Activated CD8-positive, alpha-beta T cell treated with anti-CD3 and anti-CD28 coated beads, Interleukin-2, amount 10 ng/mL, durations not matched to agents 7 days and 5 days (primary cell): ENCODE measurements at regions not wholly inside any gene's neighbourhood (a gene's known extent, or its start where the extent isn't known, plus 50 kb on each side); places are given as distances from the start of the nearest gene placed in this dataset.
"Not testable (repeated sequence)": the region's sequence is repeated elsewhere in the genome, so short reads cannot be mapped to it uniquely, and the experiment has no call there.

Experiments used
- ATAC-seq: fragments of 150-1000 bp; cut with Tn5 transposase; one replicate; pipeline ENCODE4 v1.10.0; 2021; ENCODE audit warnings: moderate library complexity
- CTCF ChIA-PET: fragments of 350-600 bp; sonication (Branson Sonifier 250); formaldehyde crosslinking; loops from one replicate; lab custom pipeline; 2021; ENCODE audit warnings: antibody characterized with exemption; lab: Charles Lee
- POLR2A ChIA-PET: fragments of 350-600 bp; sonication (Branson Sonifier 250); formaldehyde crosslinking; loops from one replicate; lab custom pipeline; 2021; ENCODE audit warnings: antibody characterized with exemption; lab: Charles Lee
- DNase-seq: peaks from one replicate; pipeline ENCODE4 v3.0.0-alpha.2; 2020
- H3K27ac Mint-ChIP-seq: one replicate; pipeline ENCODE4 v1.8.0; 2021; ENCODE audit warnings: mild to moderate bottlenecking, mixed read lengths
- H3K27me3 Mint-ChIP-seq: one replicate; pipeline ENCODE4 v1.8.0; 2021; ENCODE audit warnings: low read depth, mixed read lengths
- H3K36me3 Mint-ChIP-seq: one replicate; pipeline ENCODE4 v1.8.0; 2021; ENCODE audit warnings: low read depth, mixed read lengths
- H3K4me1 Mint-ChIP-seq: one replicate; pipeline ENCODE4 v1.8.0; 2021; ENCODE audit warnings: low read depth, mixed read lengths
- H3K4me3 Mint-ChIP-seq: one replicate; pipeline ENCODE4 v1.8.0; 2021; ENCODE audit warnings: mild to moderate bottlenecking, mixed read lengths
- H3K9me3 Mint-ChIP-seq: one replicate; pipeline ENCODE4 v1.8.0; 2022; ENCODE audit warnings: mixed read lengths; ENCODE audit not compliant: insufficient read depth

DNA sequence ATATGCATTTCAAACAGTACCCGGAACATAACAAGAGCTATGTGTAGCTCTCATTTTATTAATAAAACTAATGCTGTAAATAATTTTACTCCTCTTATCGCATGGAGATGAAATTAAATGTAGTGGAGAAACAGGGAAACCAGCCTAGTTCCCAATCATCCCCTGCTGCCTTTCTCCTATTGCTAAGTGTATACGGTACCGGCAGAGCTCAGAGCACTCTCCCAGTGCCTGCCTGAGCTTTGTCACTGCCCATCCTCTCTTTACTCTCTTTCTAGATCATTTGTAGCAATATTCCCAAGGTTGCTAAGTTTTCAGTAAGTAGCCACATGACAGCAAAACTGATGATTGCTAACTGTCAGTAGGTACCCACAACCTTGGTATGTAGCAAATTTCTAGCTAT lies 85.5 kb upstream of the ZSWIM2 start:
- Mint-ChIP-seq H3K27me3 (no peaks in the 10 kb centered on the region), H3K36me3 (no peaks in the 10 kb centered on the region), H3K4me1 (no peaks in the 10 kb centered on the region), H3K4me3 (no peak overlapping the region), H3K27ac (no peak overlapping the region), H3K9me3 (no peaks in the 10 kb centered on the region)
- no peak for ATAC-seq
- ChIA-PET CTCF (no interaction called here), POLR2A (no interaction called here)
- DNase-seq = no peak

DNA sequence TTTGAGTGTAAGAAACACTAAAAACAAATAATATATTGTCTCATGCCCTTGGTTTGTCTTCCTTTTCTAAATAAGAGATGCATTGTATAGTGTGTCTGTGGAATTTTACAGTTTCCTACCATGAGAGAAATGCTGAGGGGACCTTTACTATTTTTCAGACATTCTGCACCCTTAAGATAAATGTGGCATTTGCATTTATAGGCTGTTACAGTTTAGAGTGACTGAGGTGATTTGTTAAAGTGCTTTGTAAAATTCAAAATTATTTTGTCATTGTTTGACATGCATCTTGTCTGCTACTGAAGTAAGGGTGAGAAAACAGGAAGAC lies 78.9 kb upstream of the ZSWIM2 start:
- no peaks in the 10 kb centered on the region for H3K4me1 Mint-ChIP-seq
- ChIA-PET POLR2A (no interaction called here), CTCF (no interaction called here)
- H3K27ac Mint-ChIP-seq = no peak overlapping the region
- H3K4me3 Mint-ChIP-seq = no peak overlapping the region
- H3K9me3 Mint-ChIP-seq = no peaks in the 10 kb centered on the region
- ATAC-seq (no peak), DNase-seq (no peak)
- H3K27me3 Mint-ChIP-seq = no peaks in the 10 kb centered on the region
- H3K36me3 Mint-ChIP-seq = no peaks in the 10 kb centered on the region

DNA sequence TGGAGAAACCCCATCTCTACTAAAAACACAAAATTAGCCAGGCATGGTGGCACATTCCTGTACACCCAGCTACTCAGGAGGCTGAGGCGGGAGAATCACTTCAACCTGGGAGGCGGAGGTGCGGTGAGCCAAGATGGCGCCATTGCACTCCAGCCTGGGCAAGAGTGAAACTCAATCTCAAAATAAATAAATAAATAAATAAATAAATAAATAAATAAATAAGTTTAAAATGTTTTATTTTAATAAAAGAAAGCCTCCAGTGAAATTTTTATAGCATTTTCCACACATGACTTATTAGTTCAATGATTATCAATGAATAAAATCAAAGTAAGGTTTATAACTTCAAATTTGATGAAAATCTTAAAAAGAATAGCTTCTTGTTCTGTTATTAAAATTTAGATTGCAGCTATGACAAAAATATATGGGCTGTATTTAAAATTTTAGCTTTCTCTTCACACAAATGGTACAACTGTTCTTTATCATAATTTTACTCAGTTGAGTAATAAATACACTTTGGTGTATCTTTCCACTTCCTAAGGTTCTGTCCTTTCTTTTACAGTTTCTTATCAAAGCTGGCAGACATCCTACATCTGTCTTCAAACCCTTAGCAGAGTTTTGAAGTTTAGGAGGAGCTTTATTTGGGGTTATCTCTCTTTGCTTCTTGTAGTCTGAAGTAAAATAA lies 78.4 kb upstream of the ZSWIM2 start:
- ATAC-seq = no peak
- H3K4me3 Mint-ChIP-seq = no peak overlapping the region
- peaks cover under 1% of the 10 kb centered on the region for H3K9me3 Mint-ChIP-seq
- no peak for DNase-seq
- CTCF ChIA-PET = no interaction called here
- no peak overlapping the region for H3K27ac Mint-ChIP-seq
- no peaks in the 10 kb centered on the region for H3K27me3 Mint-ChIP-seq
- POLR2A ChIA-PET = no interaction called here
- H3K36me3 Mint-ChIP-seq = no peaks in the 10 kb centered on the region
- H3K4me1 Mint-ChIP-seq = no peaks in the 10 kb centered on the region

DNA sequence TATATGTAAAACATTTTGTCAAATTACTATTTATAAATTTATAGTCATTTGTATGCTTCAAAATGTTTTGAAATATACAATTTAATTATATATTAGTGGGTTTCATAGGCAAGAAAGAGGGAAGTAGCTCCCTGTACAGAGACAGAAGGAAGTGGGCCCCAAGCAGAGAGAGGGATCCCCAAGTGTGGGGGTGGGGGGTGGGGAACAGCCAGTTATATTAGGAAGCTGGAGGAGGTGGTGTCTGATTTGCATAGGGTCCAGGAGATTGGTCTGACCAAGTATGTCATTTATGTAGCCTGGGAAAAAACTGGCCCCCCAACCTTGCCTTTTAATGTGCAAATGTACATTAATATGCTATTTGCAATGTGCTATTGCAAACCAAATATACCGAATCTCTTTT lies 76.5 kb upstream of the ZSWIM2 start:
- ATAC-seq (no peak), DNase-seq (no peak)
- Mint-ChIP-seq H3K27me3 (no peaks in the 10 kb centered on the region), H3K36me3 (no peaks in the 10 kb centered on the region), H3K4me3 (no peak overlapping the region), H3K27ac (no peak overlapping the region), H3K9me3 (peaks cover 3% of the 10 kb centered on the region), H3K4me1 (no peaks in the 10 kb centered on the region)
- ChIA-PET CTCF (no interaction called here), POLR2A (no interaction called here)

DNA sequence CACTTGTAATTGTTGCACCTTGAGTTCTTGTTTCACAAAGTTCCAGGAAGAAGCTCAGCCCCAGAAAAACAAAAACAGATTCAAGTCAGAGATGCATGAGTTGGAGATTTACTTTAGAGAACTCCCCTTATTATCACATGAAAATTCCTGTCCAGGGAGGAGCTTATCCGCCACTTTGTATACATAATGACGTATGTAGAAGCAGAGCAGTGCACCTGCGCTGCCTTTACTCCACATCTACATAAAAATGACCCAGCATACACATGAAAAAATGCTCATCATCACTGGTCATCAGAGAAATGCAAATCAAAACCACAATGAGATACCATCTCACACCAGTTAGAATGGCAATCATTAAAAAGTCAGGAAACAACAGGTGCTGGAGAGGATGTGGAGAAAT lies 73.3 kb upstream of the ZSWIM2 start:
- CTCF ChIA-PET, H3K27ac Mint-ChIP-seq, H3K27me3 Mint-ChIP-seq, POLR2A ChIA-PET, ATAC-seq, DNase-seq, H3K4me1 Mint-ChIP-seq, H3K36me3 Mint-ChIP-seq, H3K4me3 Mint-ChIP-seq, H3K9me3 Mint-ChIP-seq: not testable (repeated sequence)

DNA sequence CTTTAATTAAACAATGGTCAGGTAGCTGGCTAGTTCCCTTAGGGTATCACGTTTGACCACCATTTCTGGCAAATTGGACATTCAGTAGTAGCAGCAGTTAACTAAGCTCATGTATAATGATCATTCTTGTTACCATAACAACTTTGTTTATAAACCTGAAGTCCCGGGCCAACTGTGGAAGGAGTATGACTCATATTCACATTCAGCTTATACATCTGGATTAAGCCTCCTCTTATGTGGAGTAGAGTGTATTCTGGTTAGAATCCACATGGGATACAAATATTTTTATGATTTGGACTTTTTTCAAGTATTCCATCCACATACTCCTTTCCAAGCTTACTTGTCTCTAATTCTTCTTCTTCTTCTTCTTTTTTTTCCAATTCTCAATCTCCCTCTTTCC lies 70.3 kb upstream of the ZSWIM2 start:
- DNase-seq (no peak), ATAC-seq (no peak)
- CTCF ChIA-PET = no interaction called here
- Mint-ChIP-seq H3K4me3 (no peak overlapping the region), H3K9me3 (peaks cover 3% of the 10 kb centered on the region), H3K4me1 (no peaks in the 10 kb centered on the region), H3K27me3 (no peaks in the 10 kb centered on the region), H3K27ac (no peak overlapping the region), H3K36me3 (no peaks in the 10 kb centered on the region)
- POLR2A ChIA-PET = interaction anchor here (0.7 kb wide), 1 partner anchor 16 kb away, joined by 3 read pairs; no protein-coding TSS in a partner anchor

DNA sequence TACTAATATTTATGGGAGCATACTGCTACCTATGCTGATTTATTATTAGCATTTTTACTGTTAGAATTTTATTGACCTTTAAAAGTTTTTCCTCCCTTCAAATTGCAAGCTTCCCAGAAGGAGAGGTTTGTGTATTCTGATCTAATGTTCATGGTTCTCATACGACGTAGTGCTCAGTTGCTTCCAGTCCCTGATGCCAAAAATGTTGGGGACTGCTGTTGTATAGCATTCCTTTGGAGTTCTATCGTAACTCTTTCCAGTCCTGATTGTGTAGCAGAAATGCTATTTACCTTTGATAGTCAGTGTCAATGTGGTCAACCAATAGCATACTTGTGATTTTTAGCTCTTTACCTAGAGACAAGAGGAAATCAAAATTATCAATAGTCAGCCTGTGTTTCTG lies 69.5 kb upstream of the ZSWIM2 start:
- Mint-ChIP-seq H3K4me3 (no peak overlapping the region), H3K27ac (no peak overlapping the region), H3K36me3 (no peaks in the 10 kb centered on the region), H3K9me3 (peaks cover 3% of the 10 kb centered on the region), H3K4me1 (no peaks in the 10 kb centered on the region), H3K27me3 (no peaks in the 10 kb centered on the region)
- DNase-seq = no peak
- no peak for ATAC-seq
- ChIA-PET POLR2A (interaction anchor here (0.7 kb wide), 1 partner anchor 15 kb away, joined by 3 read pairs; no protein-coding TSS in a partner anchor), CTCF (no interaction called here)

DNA sequence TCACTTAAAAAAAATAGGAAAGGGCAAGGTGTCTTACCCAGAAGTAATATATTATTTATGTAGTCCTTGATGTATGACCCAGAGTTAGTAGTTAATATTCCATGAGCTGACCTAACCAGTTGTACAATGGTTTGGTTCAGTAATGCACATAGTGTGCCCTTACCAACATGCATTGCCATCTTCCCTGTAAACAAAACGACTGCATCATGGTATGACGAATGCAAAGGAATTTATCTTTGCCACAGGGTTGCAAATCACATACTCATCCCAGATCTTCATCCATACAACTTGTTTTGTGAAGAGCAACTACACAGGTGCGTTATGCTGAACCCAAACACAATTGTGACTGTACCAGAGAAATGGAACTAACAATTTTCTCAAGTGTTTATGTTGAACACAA lies 68.9 kb upstream of the ZSWIM2 start:
- Mint-ChIP-seq H3K9me3 (peaks cover 3% of the 10 kb centered on the region), H3K36me3 (no peaks in the 10 kb centered on the region), H3K4me3 (no peak overlapping the region), H3K27ac (no peak overlapping the region), H3K27me3 (no peaks in the 10 kb centered on the region), H3K4me1 (no peaks in the 10 kb centered on the region)
- DNase-seq (no peak), ATAC-seq (no peak)
- POLR2A ChIA-PET = no interaction called here
- CTCF ChIA-PET = no interaction called here

DNA sequence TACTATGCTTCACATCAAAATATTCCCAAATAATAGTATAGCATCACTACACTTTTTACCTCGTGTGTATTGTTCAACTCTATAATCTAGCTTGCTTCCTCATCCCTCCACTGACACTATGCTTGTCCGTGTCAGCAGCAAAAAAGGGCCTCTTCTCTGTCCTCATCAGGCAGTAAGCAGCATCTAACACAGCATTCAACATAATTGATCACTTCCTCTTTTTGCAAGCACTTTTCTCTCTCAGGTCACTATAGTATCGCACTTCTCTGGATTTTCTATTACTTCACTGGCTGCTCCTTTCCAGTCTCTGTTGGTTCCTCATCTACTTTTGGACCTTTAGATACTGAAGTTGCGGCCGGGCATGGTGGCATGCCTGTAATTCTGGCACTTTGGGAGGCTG lies 64.9 kb upstream of the ZSWIM2 start:
- Mint-ChIP-seq H3K4me1 (no peaks in the 10 kb centered on the region), H3K27me3 (no peaks in the 10 kb centered on the region), H3K36me3 (no peaks in the 10 kb centered on the region), H3K4me3 (no peak overlapping the region), H3K27ac (no peak overlapping the region), H3K9me3 (no peaks in the 10 kb centered on the region)
- POLR2A ChIA-PET = no interaction called here
- CTCF ChIA-PET = no interaction called here
- ATAC-seq (no peak), DNase-seq (no peak)

DNA sequence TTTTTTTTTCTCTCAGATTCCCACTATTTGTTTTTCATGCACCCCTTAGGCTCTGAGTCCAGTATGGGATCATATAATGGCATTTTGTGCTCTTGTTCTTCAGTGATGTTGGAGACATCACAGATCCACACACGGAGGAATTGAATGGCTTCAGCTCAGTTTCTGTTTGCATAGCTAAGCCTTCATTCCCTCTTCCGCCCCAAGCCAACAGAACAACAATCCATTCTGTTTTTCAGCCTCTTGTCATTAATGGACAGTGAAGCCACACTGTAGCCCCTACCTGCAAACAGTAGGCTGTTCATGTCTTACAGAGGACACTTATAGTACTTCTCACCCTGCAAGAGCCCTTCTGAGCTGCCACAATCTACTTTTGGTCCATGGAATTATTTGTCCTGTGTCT lies 64.0 kb upstream of the ZSWIM2 start:
- H3K4me1 Mint-ChIP-seq = no peaks in the 10 kb centered on the region
- ChIA-PET CTCF (no interaction called here), POLR2A (no interaction called here)
- no peaks in the 10 kb centered on the region for H3K9me3 Mint-ChIP-seq
- H3K36me3 Mint-ChIP-seq = no peaks in the 10 kb centered on the region
- no peaks in the 10 kb centered on the region for H3K27me3 Mint-ChIP-seq
- H3K4me3 Mint-ChIP-seq = no peak overlapping the region
- no peak overlapping the region for H3K27ac Mint-ChIP-seq
- ATAC-seq (no peak), DNase-seq (no peak)

DNA sequence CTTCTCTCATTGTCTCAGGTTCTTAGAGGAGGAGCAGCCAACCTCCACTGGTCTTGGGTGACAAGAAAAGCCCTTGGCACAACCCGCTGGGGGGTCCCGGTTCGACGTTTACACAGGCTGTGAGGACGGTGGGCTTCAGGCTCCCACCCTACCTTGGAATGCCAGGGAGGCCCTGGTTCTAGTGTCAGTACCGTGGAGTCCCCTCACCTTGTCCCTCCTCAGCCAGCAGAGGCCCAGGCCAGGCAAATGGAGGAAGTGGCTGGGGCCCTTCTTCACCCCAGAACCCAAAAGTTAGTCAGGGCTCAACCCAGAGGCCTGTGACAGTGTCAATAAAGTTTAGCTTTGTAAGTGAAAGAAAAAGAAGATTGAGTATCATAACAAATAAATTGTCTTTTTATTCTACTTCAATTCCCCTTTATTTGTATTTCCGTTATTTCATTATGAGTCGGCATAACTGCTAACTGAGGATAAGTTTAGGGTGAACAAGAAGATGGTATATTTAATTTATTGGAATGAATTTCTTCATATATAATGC lies 62.6 kb upstream of the ZSWIM2 start:
- no peak overlapping the region for H3K27ac Mint-ChIP-seq
- no peak overlapping the region for H3K4me3 Mint-ChIP-seq
- no peak for ATAC-seq
- ChIA-PET CTCF (no interaction called here), POLR2A (no interaction called here)
- no peaks in the 10 kb centered on the region for H3K9me3 Mint-ChIP-seq
- H3K4me1 Mint-ChIP-seq = no peaks in the 10 kb centered on the region
- DNase-seq = no peak
- H3K27me3 Mint-ChIP-seq = no peaks in the 10 kb centered on the region
- H3K36me3 Mint-ChIP-seq = no peaks in the 10 kb centered on the region

DNA sequence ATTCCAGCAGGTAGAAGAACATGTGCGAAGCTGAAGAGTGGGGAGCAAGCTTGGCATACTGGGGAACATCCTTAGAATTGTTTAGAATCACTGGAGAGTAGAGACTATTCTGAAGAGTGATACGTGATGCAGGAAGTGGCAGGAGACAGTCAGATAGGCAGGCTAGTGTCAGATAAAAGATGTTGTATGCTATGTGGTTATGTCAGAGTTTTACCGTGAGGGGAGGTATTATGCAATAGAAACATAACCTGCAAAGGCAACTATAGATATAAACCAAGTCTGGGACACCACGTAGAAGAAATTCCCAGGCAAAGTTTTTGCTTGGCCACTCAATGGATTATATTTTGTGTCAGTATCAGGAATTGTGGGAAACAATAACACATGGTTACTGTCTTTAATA lies 62.0 kb upstream of the ZSWIM2 start:
- Mint-ChIP-seq H3K4me3 (no peak overlapping the region), H3K9me3 (no peaks in the 10 kb centered on the region), H3K4me1 (no peaks in the 10 kb centered on the region), H3K27ac (no peak overlapping the region), H3K36me3 (no peaks in the 10 kb centered on the region), H3K27me3 (no peaks in the 10 kb centered on the region)
- POLR2A ChIA-PET = no interaction called here
- CTCF ChIA-PET = no interaction called here
- no peak for DNase-seq
- no peak for ATAC-seq

DNA sequence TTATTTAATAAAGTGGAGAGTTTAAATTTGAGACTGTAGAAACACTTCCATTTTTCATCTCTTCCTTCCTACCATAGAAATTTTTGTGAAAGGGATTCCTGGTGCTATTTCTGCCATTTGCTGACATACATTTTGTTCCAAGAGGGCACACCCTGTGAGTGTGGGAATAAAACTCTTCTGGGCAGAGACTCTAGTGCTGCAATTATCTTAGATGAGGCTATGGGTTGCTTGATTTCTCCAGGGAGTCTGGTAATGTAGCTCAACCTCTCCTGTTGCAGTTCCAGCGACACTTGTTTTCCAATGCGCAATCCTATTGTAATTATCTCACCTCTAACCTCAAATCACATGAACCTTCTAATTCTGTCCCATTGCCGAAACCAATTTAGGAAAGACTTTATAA lies 60.1 kb upstream of the ZSWIM2 start:
- Mint-ChIP-seq H3K4me1 (no peaks in the 10 kb centered on the region), H3K27ac (no peak overlapping the region), H3K36me3 (no peaks in the 10 kb centered on the region), H3K27me3 (no peaks in the 10 kb centered on the region), H3K4me3 (no peak overlapping the region), H3K9me3 (no peaks in the 10 kb centered on the region)
- DNase-seq (no peak), ATAC-seq (no peak)
- POLR2A ChIA-PET = no interaction called here
- CTCF ChIA-PET = no interaction called here
